Mucosa of descending colon (tissue), 3 donors: ENCODE measurements at regions not wholly inside any gene's neighbourhood (a gene's known extent, or its start where the extent isn't known, plus 50 kb on each side); places are given as distances from the start of the nearest gene placed in this dataset.

Experiments
- ATAC-seq: fragments of 200-7000 bp; cut with Tn5 transposase; one replicate; pipeline ENCODE4 v1.9.1; 2020; ENCODE audit warnings: mild to moderate bottlenecking, moderate library complexity
- DNase-seq, 3 donors: peaks; one replicate each; pipeline ENCODE4 v3.0.0-alpha.2; 2020
- H3K36me3 ChIP-seq: fragments of 200-600 bp; one replicate; pipeline ENCODE4 v1.8.0; 2021; ENCODE audit warnings: low read depth, mild to moderate bottlenecking
- H3K4me1 ChIP-seq: fragments of 200-600 bp; one replicate; pipeline ENCODE4 v1.8.0; 2021; ENCODE audit warnings: low read depth, mild to moderate bottlenecking
- H3K4me3 ChIP-seq: fragments of 200-600 bp; one replicate; pipeline ENCODE4 v1.8.0; 2021; ENCODE audit warnings: mild to moderate bottlenecking
- H3K9me3 ChIP-seq: fragments of 200-600 bp; one replicate; pipeline ENCODE4 v1.8.0; 2021; ENCODE audit warnings: mild to moderate bottlenecking
- CTCF ChIP-seq: fragments of 200-600 bp; IDR thresholded peaks from one replicate; pipeline ENCODE4 v1.8.0; 2022; ENCODE audit warnings: antibody characterized with exemption, mild to moderate bottlenecking
- intact Hi-C, 2 donors: fragments of 100-400 bp; cut with DNase I in 1 of 2; cut with micrococcal nuclease in 1 of 2; formaldehyde crosslinking; loops; one replicate each; pipeline versions ENCODE4 v1.11.0 to v1.11.1; 2022; cut with DNase I, micrococcal nuclease
- donor health status: DM: no; HTN: no; CAD: no; lungs with moderate emphysema.
- donor health status: DM: no; HTN: no; CAD: no.
- donor health status: DM: no; HTN: yes; CAD: no.

- peaks cover 8% of the 10 kb centered on the region for H3K9me3 ChIP-seq
- H3K4me1 ChIP-seq: no peaks in the 10 kb centered on the region
- ATAC-seq: no peak
- TF ChIP-seq CTCF: no peak
- DNase-seq: no peak
- no peaks in the 10 kb centered on the region for H3K36me3 ChIP-seq
- no peak overlapping the region for H3K4me3 ChIP-seq
- intact Hi-C loops: no loop called here
Measured at GRCh38 chr6:77074037-77074713, 389.1 kb downstream of the HTR1B start.

- ATAC-seq: no peak
- H3K36me3 ChIP-seq: no peaks in the 10 kb centered on the region
Measured at GRCh38 chr6:77073410-77073760, 389.9 kb downstream of the HTR1B start.

GRCh38 chr6:77072694-77073409 lies 390.4 kb downstream of the HTR1B start:
- DNase-seq (no peak), ATAC-seq (no peak)
- H3K4me3 ChIP-seq: no peak overlapping the region
- H3K4me1 ChIP-seq: no peaks in the 10 kb centered on the region
- no peak for TF ChIP-seq CTCF
- peaks cover 8% of the 10 kb centered on the region for H3K9me3 ChIP-seq
- H3K36me3 ChIP-seq: no peaks in the 10 kb centered on the region
- intact Hi-C loops: no loop called here

More at GRCh38 chr6:77073410-77073760, 389.9 kb downstream of the HTR1B start:
- H3K9me3 ChIP-seq: peaks cover 8% of the 10 kb centered on the region
- no peak overlapping the region for H3K4me3 ChIP-seq
- intact Hi-C loops: no loop called here
- no peaks in the 10 kb centered on the region for H3K4me1 ChIP-seq
- DNase-seq: no peak
- TF ChIP-seq CTCF: no peak

GRCh38 chr6:77063494-77063893 lies 399.8 kb downstream of the HTR1B start:
- no peak overlapping the region for H3K4me3 ChIP-seq
- no peak for TF ChIP-seq CTCF
- peaks cover 15% of the 10 kb centered on the region for H3K9me3 ChIP-seq
- DNase-seq (no peak), ATAC-seq (no peak)
- no peaks in the 10 kb centered on the region for H3K4me1 ChIP-seq
- intact Hi-C loops: no loop called here
- H3K36me3 ChIP-seq: no peaks in the 10 kb centered on the region

GRCh38 chr6:77055711-77056110 lies 407.6 kb downstream of the HTR1B start:
- ATAC-seq: no peak

More at GRCh38 chr6:77055711-77056110, 407.6 kb downstream of the HTR1B start:
- H3K4me3 ChIP-seq: no peak overlapping the region
- no peak for DNase-seq
- H3K9me3 ChIP-seq: peaks cover 34% of the 10 kb centered on the region
- intact Hi-C loops: no loop called here
- no peak for TF ChIP-seq CTCF
- no peaks in the 10 kb centered on the region for H3K36me3 ChIP-seq
- H3K4me1 ChIP-seq: no peaks in the 10 kb centered on the region
